ENCODE measurements at regions not wholly inside any gene's neighbourhood (a gene's known extent, or its start where the extent isn't known, plus 50 kb on each side); places are given as distances from the start of the nearest gene placed in this dataset.

- TF ChIP-seq SMAD3 (CRISPR knock-in tag; IDR thresholded peaks at IDR 0.05) (no peak), POLR2A (IDR thresholded peaks at IDR 0.05; ENCODE audit: insufficient read depth in 1 of 2, low read depth in 2 of 2, low read length in 2 of 2) (no peak), HDAC2 (CRISPR knock-in tag; IDR thresholded peaks at IDR 0.05) (no peak)
These were observed 446.8 kb downstream of the CHL1 start for GRCh38 chr3:643376-643775.

Data from HepG2 (cell line).